ENCODE measurements at regions not wholly inside any gene's neighbourhood (a gene's known extent, or its start where the extent isn't known, plus 50 kb on each side); places are given as distances from the start of the nearest gene placed in this dataset.
"Not testable (repeated sequence)": the region's sequence is repeated elsewhere in the genome, so short reads cannot be mapped to it uniquely, and the experiment has no call there.

DNA sequence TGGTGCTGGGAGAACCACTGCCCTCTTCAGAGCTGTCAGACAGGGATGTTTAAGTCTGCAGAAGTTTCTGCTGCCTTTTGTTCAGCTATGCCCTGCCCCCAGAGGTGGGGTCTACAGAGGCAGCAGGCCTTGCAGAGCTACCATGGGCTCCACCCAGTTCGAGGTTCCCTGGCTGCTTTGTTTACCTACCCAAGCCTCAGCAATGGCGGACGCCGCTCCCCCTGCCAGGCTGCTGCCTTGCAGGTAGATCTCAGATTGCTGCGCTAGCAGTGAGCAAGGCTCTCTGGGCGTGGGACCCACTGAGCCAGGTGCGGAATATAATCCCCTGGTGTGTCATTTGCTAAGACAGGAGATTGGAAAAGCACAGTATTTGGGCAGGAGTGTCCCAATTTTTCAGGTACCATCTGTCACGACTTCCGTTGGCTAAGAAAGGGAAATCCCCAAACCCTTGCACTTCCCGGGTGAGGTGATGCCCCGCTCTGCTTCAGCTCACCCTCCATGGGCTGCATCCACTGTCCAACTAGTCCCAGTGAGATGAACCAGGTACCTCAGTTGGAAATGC lies 1415.5 kb downstream of the GRIK2 start:
- not testable (repeated sequence) for DNase-seq

GRCh38 chr6:102799051-102799450 lies 1405.5 kb downstream of the GRIK2 start:
- DNase-seq = no peak

DNA sequence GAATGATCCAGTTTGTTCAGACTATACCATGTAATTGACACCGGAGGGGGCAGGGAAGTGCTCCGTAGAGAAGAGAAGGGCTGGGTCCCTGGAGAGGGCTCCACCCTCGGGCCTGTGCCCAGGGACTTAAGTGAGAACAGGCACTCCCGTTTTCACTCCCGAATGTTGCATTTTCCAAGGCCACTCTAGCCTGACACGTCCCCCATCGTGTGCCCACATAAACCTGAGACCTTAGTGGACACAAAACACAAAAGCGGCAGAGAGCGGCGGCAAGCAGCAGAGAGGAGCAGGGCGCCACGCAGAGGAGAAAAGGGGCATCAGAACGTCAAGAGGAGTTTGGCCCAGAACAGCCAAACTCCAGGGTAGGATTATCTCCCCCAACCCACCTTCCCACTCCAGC lies 1405.1 kb downstream of the GRIK2 start:
- no peak for DNase-seq

DNA sequence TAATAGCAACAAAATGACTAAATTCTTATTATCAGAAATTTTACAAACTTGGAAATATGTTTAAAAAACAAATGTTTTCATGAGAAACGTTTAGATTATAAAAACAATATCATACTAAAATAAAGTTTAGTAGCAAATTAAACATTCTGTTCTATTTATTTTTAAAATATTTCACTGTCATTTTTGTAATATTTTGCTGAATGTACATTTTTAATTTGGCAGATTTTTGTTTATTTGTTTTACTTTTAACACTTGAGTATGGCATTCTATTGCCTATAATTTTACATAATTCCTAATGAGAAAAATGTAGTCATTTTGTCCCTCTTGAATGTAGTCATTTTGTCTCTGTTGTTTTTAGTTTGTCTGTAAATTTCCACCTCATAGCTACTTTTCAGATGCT lies 1400.2 kb downstream of the GRIK2 start:
- no peak for DNase-seq

DNA sequence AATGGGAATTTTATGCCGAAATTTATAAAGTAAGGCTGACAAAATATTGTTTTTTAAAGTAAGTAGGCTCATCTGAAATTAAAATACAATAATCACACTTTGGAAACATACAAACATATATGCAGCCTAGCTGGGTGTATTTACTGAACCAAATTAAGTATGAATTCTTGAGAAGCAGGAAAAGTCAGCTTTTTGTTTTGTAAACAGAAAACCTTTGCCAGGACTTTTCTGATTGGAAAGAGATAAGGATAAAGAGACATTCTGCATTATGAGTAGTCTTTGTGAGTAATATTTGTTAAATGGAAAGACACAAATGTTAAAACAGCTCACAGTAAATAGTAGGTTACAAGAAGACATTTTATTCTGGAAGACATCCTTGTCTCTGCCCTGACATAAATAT lies 1380.8 kb downstream of the GRIK2 start:
- DNase-seq = no peak

- no peak for DNase-seq
Observed at GRCh38 chr6:102773636-102774035, 1380.1 kb downstream of the GRIK2 start.

- DNase-seq = no peak
Observed at GRCh38 chr6:102766963-102767362, 1373.5 kb downstream of the GRIK2 start.

GRCh38 chr6:102764317-102764716 lies 1370.8 kb downstream of the GRIK2 start:
- no peak for DNase-seq

DNA sequence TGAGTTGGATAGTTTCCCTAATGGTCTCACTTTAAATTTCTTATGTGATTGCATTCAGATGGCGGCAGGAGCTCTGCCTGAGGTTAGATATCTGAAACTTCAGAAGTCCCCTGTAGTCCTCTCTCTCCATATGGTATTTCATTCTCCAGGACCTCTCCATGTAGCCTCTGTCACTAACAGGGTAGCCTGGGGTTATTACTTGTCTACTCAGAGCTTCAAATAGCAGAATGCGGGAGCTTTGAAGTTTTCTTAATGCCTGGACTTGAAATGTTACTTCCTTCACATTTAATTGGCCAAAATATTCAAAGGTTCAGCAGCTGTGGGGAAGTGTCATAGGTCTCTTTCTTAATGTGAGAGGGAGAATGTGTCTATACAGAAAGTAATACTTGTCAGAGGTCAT lies 1370.4 kb downstream of the GRIK2 start:
- DNase-seq = no peak

- no peak for DNase-seq
Observed at GRCh38 chr6:102761872-102762271, 1368.4 kb downstream of the GRIK2 start.

DNA sequence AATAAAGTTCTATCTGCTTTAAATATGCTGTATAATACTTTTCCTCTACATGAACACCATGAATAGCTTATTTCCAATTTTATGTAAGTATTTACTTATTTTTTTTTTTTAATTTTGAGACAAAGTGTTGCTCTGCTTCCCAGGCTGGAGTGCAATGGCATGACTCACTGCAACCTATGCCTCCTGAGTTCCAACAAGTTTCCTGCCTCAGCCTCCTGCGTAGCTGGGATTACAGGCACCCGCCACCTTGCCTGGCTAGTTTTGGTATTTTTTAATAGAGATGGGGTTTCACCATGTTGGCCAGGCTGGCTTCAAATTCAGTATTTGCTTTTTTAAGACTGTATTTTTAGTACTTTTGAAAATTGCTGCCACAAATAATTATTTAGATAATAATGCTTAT lies 1365.9 kb downstream of the GRIK2 start:
- DNase-seq = no peak

DNA sequence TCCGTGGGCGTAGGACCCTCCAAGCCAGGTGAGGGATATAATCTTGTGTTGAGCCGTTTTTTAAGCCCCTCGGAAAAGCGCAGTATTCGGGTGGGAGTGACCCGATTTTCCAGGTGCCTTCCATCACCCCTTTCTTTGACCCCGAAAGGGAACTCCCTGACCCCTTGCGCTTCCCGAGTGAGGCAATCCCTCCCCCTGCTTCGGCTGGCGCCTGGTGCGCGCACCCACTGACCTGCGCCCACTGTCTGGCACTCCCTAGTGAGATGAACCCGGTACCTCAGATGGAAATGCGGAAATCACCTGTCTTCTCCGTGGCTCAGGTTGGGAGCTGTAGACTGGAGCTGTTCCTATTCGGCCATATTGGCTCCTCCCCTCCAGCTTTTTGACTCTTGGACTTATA lies 1365.0 kb downstream of the GRIK2 start:
- not testable (repeated sequence) for DNase-seq

- DNase-seq = no peak
Observed at GRCh38 chr6:102749210-102749971, 1355.9 kb downstream of the GRIK2 start.

DNA sequence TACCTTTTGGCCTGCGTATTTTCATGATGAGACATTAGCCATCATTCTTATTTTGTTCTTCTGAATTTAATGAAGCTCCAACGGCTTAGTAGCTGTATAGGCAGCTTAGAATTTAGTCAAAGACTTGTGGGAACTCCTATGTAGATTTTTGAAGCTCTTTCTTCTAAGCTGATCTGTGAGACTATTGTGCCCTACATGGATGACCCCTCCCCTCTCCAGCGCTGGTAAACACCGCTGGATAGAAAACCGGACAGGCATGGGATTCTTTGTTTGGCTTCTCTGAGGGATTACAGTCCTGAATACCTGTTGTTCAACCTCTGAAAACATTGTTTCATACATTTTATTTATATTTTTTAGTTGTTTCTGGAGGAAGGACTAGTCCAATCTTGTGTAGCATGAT lies 1353.4 kb downstream of the GRIK2 start:
- no peak for DNase-seq

DNA sequence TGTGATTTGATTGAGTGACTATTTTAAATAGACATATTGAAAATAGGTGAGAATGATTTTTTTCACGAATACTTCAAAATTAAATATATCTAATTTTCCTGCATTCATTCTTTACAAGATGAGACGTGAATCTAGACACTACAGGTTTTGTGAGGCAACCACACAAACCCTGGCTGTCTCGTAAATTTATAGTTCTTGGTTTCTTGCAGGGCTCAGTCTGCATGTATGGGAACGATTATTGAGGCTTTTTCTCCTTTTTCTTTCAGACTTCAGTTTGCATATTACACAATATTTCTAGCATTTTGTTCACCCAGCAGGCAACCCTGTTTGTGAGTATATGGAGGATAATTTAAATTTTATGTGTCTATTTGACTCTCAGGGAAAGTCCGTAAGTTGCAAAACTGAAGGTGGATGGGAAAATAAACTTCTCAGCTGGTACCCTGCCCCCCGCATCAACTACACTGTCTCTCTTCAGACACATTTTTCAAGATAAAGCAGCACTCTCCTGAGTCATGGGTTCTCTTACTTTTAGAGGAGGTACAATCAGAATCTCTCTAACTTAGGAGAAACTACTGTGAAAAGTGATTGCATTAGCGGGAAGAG lies 1349.3 kb downstream of the GRIK2 start:
- DNase-seq = no peak

DNA sequence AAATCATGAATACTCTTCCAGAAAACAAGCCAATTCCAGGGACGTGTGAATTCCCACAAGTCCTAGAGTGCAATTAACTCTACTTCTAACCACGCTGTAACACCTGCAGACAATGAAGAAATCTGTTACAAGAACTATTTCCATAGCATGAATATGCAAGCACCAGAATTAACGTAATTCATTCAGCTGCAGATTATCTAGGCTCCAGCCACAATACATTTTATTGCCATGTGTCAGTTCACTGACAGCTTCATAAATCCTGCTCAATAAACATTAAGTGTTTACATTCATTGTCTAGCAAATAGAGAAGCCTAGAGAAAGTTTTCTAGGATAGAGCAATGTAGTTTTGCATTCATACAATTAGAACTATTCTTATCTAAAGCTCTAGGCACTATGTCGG lies 1348.5 kb downstream of the GRIK2 start:
- DNase-seq = no peak

GRCh38 chr6:102736941-102737368 lies 1343.4 kb downstream of the GRIK2 start:
- no peak for DNase-seq

DNA sequence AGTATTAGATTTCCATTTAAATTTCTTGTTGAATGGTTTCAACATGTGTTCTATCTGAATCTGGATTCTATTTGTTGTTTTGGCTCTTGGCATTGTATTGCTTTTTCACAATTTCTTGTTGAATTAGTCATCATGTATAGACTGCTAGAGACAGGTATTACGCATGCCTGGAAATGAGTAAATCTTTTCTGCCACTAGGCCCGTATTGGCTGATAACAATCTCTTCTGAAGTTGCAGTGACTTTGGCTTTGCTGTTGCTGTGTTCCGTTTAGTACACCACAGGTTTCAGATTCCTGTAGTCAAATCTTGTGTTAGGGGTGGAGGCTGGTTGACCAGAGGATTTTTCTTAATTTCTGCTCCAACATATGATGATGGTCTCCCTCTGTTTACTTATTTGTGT lies 1339.4 kb downstream of the GRIK2 start:
- DNase-seq = no peak

DNA sequence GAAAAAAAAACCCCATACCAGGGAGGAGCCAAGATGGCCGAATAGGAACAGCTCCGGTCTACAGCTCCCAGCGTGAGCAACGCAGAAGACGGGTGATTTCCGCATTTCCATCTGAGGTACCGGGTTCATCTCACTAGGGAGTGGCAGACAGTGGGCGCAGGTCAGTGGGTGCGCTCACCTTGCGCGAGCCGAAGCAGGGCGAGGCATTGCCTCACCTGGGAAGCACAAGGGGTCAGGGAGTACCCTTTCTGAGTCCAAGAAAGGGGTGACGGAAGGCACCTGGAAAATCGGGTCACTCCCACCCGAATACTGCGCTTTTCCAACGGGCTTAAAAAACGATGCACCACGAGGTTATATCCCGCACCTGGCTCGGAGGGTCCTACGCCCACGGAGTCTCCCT lies 1328.6 kb downstream of the GRIK2 start:
- not testable (repeated sequence) for DNase-seq

- no peak for DNase-seq
Observed at GRCh38 chr6:102717737-102718456, 1324.4 kb downstream of the GRIK2 start.

GRCh38 chr6:102717252-102717651 lies 1323.7 kb downstream of the GRIK2 start:
- no peak for DNase-seq

GRCh38 chr6:102701019-102701418 lies 1307.5 kb downstream of the GRIK2 start:
- DNase-seq = no peak

DNA sequence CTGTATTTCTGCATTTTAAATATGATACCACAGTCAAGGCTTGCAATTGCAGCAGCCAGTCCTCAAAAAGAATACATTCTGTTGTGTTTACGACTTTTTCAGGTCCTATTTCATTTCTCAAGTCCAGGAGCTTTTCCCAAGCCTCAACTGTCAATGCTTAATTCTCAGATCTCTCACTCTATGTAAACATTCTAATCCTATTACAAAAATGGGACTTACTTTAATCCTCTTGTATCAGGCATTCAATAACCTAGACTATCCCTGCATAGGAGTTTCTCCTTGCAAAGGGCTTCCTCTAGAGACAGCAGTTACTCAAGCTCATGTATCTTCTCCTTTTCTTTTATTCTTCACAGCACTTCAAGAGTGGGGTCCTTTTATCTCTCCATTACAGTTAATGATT lies 1293.0 kb downstream of the GRIK2 start:
- DNase-seq = no peak

- DNase-seq = no peak
Observed at GRCh38 chr6:102680413-102680812, 1286.9 kb downstream of the GRIK2 start.

All from AML-193 (cell line).